Osteocyte (in vitro differentiated cells): ENCODE measurements at regions not wholly inside any gene's neighbourhood (a gene's known extent, or its start where the extent isn't known, plus 50 kb on each side); places are given as distances from the start of the nearest gene placed in this dataset.

Experiments
- DNase-seq: peaks from one replicate; pipeline ENCODE4 v3.0.0; 2021; ENCODE audit warnings: mixed read lengths; ENCODE audit not compliant: unreplicated experiment; ENCODE audit errors: extremely low spot score
- H3K27ac Mint-ChIP-seq: one replicate; pipeline ENCODE4 v1.8.0; 2021; ENCODE audit warnings: mild to moderate bottlenecking, mixed read lengths; ENCODE audit not compliant: unreplicated experiment
- H3K27me3 Mint-ChIP-seq: one replicate; pipeline ENCODE4 v1.8.0; 2021; ENCODE audit warnings: mixed read lengths; ENCODE audit not compliant: unreplicated experiment
- H3K36me3 Mint-ChIP-seq: one replicate; pipeline ENCODE4 v1.8.0; 2021; ENCODE audit warnings: mixed read lengths; ENCODE audit not compliant: unreplicated experiment
- H3K4me1 Mint-ChIP-seq: one replicate; pipeline ENCODE4 v1.8.0; 2021; ENCODE audit warnings: mixed read lengths; ENCODE audit not compliant: unreplicated experiment
- H3K4me3 Mint-ChIP-seq: one replicate; pipeline ENCODE4 v1.8.0; 2021; ENCODE audit warnings: mild to moderate bottlenecking, moderate library complexity, mixed read lengths; ENCODE audit not compliant: unreplicated experiment
- H3K9me3 Mint-ChIP-seq: one replicate; pipeline ENCODE4 v1.8.0; 2021; ENCODE audit warnings: mixed read lengths; ENCODE audit not compliant: unreplicated experiment
- TF ChIP-seq, protein P1 (sequence below): fragments of 200-600 bp; sonication (generic); IDR thresholded peaks from 2 replicates; pipeline ENCODE4 v1.5.0; 2021; ENCODE audit warnings: antibody characterized with exemption, mild to moderate bottlenecking, moderate library complexity

DNA sequence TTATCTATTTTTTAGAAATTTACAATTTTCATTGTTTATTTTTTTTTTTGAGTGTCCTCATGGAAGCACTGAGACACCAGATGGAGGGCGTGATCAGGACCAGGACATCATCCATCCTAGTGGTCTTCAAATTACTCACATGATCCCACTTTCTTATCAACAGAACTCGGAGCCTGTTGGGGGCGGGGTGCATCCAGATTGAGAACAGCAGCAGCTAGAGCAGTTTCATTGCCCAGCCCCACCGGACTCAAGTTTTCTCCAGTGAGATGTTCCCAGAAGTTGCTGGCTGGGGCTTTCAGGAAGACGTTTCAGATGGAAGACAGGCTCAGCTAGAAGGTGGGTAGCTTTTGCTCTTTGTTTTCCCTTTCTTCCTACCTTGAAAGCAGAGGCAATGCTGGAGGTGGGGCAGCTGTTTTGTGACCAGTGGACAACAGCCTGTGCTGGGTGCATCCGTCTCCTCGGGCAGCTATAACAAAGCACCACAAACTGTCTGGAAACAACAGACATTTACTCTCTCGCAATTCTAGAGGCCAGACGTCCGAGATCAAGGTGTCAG is 562.1 kb downstream of the TBC1D22A start:
- Mint-ChIP-seq H3K4me3 (no peak overlapping the region), H3K36me3 (no peaks in the 10 kb centered on the region), H3K9me3 (peaks cover 15% of the 10 kb centered on the region), H3K27me3 (no peaks in the 10 kb centered on the region), H3K27ac (no peak overlapping the region), H3K4me1 (no peaks in the 10 kb centered on the region)
- peak; percentile 60 for DNase-seq
- TF ChIP-seq, protein P1, sequence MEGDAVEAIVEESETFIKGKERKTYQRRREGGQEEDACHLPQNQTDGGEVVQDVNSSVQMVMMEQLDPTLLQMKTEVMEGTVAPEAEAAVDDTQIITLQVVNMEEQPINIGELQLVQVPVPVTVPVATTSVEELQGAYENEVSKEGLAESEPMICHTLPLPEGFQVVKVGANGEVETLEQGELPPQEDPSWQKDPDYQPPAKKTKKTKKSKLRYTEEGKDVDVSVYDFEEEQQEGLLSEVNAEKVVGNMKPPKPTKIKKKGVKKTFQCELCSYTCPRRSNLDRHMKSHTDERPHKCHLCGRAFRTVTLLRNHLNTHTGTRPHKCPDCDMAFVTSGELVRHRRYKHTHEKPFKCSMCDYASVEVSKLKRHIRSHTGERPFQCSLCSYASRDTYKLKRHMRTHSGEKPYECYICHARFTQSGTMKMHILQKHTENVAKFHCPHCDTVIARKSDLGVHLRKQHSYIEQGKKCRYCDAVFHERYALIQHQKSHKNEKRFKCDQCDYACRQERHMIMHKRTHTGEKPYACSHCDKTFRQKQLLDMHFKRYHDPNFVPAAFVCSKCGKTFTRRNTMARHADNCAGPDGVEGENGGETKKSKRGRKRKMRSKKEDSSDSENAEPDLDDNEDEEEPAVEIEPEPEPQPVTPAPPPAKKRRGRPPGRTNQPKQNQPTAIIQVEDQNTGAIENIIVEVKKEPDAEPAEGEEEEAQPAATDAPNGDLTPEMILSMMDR, result no peak

DNA sequence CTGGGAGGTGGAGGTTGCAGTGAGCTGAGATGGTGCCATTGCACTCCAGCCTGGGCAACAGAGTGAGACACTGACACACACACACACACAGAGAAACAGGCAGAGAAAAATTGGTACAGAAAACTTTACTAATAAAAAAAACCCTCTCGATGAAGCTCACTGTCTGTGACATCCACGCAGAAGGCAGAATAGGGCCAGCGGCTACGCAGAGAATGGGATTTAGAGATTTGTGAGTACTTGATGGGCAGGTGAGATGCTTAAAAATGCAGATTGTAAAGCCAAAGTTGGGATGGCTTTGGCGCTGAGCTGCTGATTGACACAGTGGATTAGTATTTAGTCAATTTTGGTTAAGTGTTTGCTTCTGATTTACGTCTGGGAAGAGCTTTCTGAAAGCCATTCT is 561.1 kb downstream of the TBC1D22A start:
- TF ChIP-seq, protein P1, result no peak
- DNase-seq, result peak; percentile 54
- H3K36me3 Mint-ChIP-seq, result no peaks in the 10 kb centered on the region
- H3K27ac Mint-ChIP-seq, result no peak overlapping the region
- no peaks in the 10 kb centered on the region for H3K4me1 Mint-ChIP-seq
- no peaks in the 10 kb centered on the region for H3K27me3 Mint-ChIP-seq
- no peak overlapping the region for H3K4me3 Mint-ChIP-seq
- peaks cover 8% of the 10 kb centered on the region for H3K9me3 Mint-ChIP-seq

DNA sequence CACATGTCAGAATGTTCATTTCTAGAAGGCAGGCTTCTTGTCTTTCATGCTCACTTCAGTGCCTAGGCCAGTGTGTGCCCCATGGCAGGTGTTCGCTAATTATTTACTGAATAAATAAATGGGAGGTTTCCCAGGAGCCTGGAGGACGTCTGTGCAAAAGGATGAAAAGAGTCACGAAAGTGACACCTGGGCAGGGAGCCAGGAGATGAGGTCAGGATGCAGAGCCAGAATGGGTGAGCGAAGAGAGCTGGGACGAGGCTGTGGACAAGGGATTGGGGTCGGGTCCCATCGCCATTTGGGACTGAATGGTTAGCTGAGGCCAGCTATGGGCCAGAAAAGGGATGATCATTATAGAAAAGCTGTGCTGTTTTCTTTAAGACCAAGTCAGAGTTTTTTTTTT is 560.4 kb downstream of the TBC1D22A start:
- H3K36me3 Mint-ChIP-seq, result no peaks in the 10 kb centered on the region
- H3K27ac Mint-ChIP-seq, result no peak overlapping the region

DNA sequence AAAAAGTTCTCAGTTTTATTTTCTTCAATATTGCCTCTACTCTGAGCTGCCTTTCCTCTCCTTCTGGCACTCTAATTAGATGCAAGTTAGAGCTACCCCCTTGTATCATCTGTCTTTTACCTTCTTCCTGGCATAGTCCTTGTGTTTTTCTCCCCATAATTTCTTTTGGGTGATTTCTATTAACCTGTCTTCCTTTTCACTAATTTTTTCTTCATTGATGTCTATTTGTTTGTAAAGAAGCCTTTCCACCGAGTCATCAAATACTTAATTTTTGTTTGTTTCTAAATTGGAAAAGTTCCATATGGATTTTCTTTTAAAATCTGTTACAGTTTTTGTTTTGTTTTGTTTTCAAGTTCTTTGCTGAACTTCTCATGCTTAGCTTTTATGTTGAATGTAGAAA is 558.1 kb downstream of the TBC1D22A start:
- H3K4me1 Mint-ChIP-seq, result no peaks in the 10 kb centered on the region

More for the DNA sequence above, 560.4 kb downstream of the TBC1D22A start:
- Mint-ChIP-seq H3K27me3 (no peaks in the 10 kb centered on the region), H3K4me3 (no peak overlapping the region), H3K4me1 (no peaks in the 10 kb centered on the region), H3K9me3 (peaks cover 8% of the 10 kb centered on the region)
- TF ChIP-seq, protein P1, result no peak
- DNase-seq, result peak; percentile 51

DNA sequence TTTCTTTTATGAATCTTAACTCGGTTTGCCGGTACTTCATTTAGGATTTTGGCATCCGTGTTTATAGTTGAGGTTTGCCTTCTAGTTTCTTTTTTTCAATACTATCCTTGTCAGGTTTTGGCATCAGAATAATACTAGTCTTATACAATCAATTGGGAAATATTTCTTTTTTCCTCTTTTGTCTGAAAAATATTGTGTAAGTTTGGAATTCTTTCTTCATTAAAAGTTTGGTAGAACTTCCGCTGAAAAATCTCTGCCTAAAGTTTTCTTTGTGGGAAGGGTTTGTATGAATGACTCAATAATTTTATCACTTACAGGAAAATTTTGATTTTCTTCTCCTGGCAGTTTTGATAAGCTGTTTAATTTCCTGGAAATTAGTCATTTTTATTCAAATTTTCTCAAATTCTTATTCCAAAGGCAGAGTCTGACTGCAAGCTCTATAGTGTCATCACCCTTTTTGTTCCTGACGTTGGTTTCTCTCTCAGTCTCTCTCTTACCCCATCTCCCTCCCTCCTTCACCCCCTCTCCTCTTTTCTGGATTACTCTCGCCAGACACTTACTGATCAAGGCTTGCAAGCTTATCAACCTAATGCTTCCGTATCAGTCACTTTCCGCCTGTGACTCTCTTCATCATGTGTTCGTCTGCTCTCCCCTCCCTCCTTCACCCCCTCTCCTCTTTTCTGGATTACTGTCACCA is 555.7 kb downstream of the TBC1D22A start:
- H3K4me3 Mint-ChIP-seq, result no peak overlapping the region
- H3K27me3 Mint-ChIP-seq, result no peaks in the 10 kb centered on the region
- no peaks in the 10 kb centered on the region for H3K36me3 Mint-ChIP-seq
- no peaks in the 10 kb centered on the region for H3K4me1 Mint-ChIP-seq
- peaks cover 12% of the 10 kb centered on the region for H3K9me3 Mint-ChIP-seq
- H3K27ac Mint-ChIP-seq, result no peak overlapping the region
- no peak for DNase-seq
- TF ChIP-seq, protein P1, result no peak

More for the DNA sequence above, 558.1 kb downstream of the TBC1D22A start:
- Mint-ChIP-seq H3K9me3 (peaks cover 5% of the 10 kb centered on the region), H3K27ac (no peak overlapping the region), H3K4me3 (no peak overlapping the region), H3K27me3 (no peaks in the 10 kb centered on the region), H3K36me3 (no peaks in the 10 kb centered on the region)
- no peak for DNase-seq
- TF ChIP-seq, protein P1, result no peak
